ENCODE measurements at regions not wholly inside any gene's neighbourhood (a gene's known extent, or its start where the extent isn't known, plus 50 kb on each side); places are given as distances from the start of the nearest gene placed in this dataset.
A peak's percentile ranks its signal among the peaks of the same experiment; 100 is the strongest.

DNA sequence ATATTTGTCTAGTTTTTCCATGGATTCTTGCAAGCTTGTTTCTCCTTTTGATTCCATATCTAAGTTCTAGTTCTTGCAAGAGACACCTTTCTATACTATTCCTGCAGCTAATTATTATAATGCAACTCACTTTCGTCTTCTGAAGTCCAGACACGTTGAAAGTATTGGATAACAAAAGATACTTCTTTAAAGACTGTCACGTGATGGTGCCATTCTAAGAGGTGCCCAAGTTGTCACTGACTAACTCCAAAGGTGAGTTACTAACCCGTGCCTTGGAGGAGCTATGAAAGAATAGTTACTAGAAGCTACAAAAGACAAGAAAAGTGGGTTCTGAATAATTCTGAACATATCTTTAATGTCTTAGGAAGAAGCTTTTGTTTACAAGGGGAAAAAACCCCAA, 322.6 kb downstream of the HDGFL1 start:
- Histone ChIP-seq H3K4me3 (no peak overlapping the region), H3K27ac (peak overlapping the region; percentile 78 to 83)
- no peak for DNase-seq (ENCODE audit: low spot score)
- TF ChIP-seq, protein P1, sequence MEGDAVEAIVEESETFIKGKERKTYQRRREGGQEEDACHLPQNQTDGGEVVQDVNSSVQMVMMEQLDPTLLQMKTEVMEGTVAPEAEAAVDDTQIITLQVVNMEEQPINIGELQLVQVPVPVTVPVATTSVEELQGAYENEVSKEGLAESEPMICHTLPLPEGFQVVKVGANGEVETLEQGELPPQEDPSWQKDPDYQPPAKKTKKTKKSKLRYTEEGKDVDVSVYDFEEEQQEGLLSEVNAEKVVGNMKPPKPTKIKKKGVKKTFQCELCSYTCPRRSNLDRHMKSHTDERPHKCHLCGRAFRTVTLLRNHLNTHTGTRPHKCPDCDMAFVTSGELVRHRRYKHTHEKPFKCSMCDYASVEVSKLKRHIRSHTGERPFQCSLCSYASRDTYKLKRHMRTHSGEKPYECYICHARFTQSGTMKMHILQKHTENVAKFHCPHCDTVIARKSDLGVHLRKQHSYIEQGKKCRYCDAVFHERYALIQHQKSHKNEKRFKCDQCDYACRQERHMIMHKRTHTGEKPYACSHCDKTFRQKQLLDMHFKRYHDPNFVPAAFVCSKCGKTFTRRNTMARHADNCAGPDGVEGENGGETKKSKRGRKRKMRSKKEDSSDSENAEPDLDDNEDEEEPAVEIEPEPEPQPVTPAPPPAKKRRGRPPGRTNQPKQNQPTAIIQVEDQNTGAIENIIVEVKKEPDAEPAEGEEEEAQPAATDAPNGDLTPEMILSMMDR (IDR thresholded peaks at IDR 0.05) = no peak

DNA sequence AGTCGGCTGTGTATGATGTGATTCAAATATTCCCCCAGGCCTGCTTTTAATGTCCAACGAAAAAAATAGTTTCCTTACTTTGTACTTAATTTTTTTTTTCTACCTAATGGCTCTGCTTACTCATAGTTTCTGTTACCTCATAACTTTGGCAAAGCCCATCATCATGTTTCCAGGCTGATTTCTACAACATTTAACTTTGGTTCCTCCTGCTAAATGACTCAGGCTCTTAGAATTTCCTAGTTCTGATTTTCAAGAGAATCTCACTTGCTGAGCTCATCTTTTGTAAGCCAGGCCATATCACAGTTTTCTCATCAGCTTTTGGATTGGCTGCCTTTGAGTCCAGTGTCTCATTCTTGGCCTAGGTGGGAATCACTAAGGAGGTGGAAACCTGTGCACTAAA, 323.1 kb downstream of the HDGFL1 start:
- TF ChIP-seq, protein P1 (IDR thresholded peaks at IDR 0.05) = no peak
- DNase-seq (ENCODE audit: low spot score) = no peak
- Histone ChIP-seq H3K27ac (peak overlapping the region; percentile 78 to 85), H3K4me3 (no peak overlapping the region)

DNA sequence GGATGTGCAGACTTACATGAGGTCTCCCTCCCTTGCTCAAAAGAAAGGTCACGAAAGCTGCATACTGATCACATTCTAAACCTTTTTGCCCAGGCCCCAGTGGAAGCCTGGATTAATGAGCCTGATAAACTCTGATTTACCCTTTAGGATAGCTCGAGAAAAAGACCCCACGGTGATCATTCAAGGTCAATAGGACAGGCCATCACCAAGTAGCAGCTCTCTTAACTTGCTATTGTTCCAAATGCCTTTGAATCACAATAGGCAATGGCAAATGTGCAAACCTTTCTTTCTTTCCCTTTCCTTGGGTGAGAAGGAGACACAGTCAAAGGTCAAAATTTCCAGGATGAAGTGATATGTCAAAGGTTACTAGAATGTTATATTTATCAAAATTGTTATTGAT, 327.3 kb downstream of the HDGFL1 start:
- no peak overlapping the region for H3K27ac ChIP-seq
- no peak overlapping the region for H3K4me3 ChIP-seq
- TF ChIP-seq, protein P1 (IDR thresholded peaks at IDR 0.05) = no peak
- no peak for DNase-seq (ENCODE audit: low spot score)

DNA sequence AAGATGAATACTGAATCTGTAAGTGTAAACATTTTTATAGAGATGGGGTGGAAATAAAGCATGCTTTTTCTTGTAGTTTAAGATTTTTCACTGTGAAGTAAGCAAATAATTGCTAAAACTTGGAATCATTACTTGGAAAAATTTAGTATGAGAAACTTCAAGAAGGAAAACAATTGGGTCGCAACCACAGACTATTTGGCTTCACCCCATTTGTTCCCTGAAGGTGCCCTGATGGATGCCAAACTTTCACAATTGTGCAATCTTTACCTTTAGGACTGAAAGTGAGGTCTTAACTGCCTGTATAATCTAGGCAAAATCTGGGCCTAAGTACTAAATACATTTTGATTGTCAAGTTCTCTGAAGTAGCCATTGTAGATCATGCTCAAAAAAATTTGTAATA, 330.1 kb downstream of the HDGFL1 start:
- no peak for DNase-seq (ENCODE audit: low spot score)
- TF ChIP-seq, protein P1 (IDR thresholded peaks at IDR 0.05) = no peak
- H3K27ac ChIP-seq = no peak overlapping the region
- H3K4me3 ChIP-seq = no peak overlapping the region

DNA sequence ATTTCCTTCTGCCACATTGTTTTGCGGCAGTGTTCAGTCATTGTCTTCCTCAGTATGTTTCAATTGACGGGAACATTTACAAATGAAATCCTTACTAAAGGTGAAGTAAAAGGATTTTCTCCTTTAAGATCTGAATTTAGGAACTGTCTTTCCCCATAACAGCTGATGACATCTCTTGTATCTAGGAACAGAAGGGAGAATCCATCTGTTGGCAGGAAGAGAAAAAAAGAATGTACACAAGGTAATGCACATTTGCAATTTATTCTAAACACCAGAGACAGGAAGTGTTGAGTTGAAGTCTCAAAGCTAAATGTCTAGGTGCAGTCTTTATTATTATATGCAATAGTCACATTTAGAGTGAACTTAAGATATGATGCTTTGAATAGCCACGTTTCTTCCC, 334.5 kb downstream of the HDGFL1 start:
- DNase-seq (ENCODE audit: low spot score) = no peak
- no peak overlapping the region for H3K4me3 ChIP-seq
- H3K27ac ChIP-seq = no peak overlapping the region
- TF ChIP-seq, protein P1 (IDR thresholded peaks at IDR 0.05) = no peak

DNA sequence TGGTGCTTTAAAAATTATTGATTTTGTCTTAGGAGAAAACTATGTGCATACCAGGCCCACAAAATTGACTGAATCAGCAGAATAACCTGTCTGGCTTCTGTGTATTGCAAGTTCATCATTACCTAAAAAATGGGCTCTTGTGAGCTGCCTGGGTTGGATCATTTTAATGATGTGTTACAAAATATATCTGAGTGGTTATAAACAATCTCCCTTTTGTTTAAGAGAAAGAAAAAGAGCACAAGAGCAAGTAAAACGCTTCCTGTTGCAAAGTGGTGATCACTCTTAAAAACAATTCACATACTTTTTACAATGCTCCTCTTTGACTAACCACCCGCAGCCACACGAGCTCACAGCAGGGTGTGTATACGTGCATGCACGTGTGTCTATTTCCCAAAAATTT, 335.1 kb downstream of the HDGFL1 start:
- no peak overlapping the region for H3K27ac ChIP-seq
- H3K4me3 ChIP-seq = no peak overlapping the region
- TF ChIP-seq, protein P1 (IDR thresholded peaks at IDR 0.05) = no peak
- no peak for DNase-seq (ENCODE audit: low spot score)

DNA sequence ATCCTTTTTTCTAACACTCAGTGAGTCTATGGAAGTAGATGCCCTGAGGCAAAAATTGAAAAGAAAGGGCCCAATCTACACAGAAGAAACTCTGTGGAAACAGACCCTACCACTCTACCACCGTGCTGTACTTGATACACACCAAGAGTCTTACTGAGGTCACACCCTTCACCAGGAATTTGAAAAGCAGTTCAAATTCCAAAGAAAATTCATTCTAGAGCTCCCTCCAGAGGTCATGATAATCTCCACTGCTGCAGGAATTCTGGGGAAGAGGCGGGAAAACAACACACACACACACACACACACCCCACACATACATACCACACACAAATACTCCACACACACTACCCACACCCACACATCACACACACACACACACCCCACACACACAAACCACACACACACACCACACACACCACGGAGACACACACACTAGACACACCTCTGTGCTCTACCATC, 336.8 kb downstream of the HDGFL1 start:
- Histone ChIP-seq H3K27ac (no peak overlapping the region), H3K4me3 (no peak overlapping the region)
- no peak for DNase-seq (ENCODE audit: low spot score)
- TF ChIP-seq, protein P1 (IDR thresholded peaks at IDR 0.05) = no peak

Data from coronary artery (tissue), 2 donors.